IMR-90 (cell line): ENCODE measurements at regions not wholly inside any gene's neighbourhood (a gene's known extent, or its start where the extent isn't known, plus 50 kb on each side); places are given as distances from the start of the nearest gene placed in this dataset.

Experiments used
- ATAC-seq: fragments of 200-7000 bp; cut with Tn5 transposase; 2 replicates; pipeline ENCODE4 v1.9.1; 2020; ENCODE audit warnings: low read depth, mild to moderate bottlenecking, moderate library complexity
- BruUV-seq: library from RNA; stranded (reverse); fragments of 400-500 nt; replicated peaks from 2 replicates; lab custom pipeline; 2021; lab: Mats Ljungman, UMichigan
- CTCF ChIA-PET: fragments of 300-600 bp; formaldehyde crosslinking; extraction: SDS; loops from one replicate; lab custom pipeline; 2021; ENCODE audit warnings: antibody characterized with exemption; lab: Yijun Ruan, JAX
- POLR2A ChIA-PET: fragments of 300-600 bp; sonication (Branson Sonifier 250); formaldehyde crosslinking; loops from one replicate; lab custom pipeline; 2022; ENCODE audit warnings: antibody characterized with exemption; ENCODE audit not compliant: unreplicated experiment; lab: Charles Lee
- DNase-seq: peaks from one replicate; pipeline ENCODE4 v3.0.0; 2013
- H2AFZ ChIP-seq: replicated peaks from 2 replicates; pipeline ENCODE3; 2013; ENCODE audit warnings: low read length, mild to moderate bottlenecking; ENCODE audit not compliant: poor library complexity
- H2AK5ac ChIP-seq: 2 replicates; pipeline ENCODE4 v1.6.1; 2013; ENCODE audit warnings: low read depth, low read length, inconsistent platforms
- H2AK9ac ChIP-seq: replicated peaks from 2 replicates; pipeline ENCODE3; 2013; ENCODE audit warnings: mild to moderate bottlenecking, low read depth, low read length, moderate library complexity; ENCODE audit not compliant: poor library complexity
- H2BK120ac ChIP-seq: 2 replicates; pipeline ENCODE4 v1.6.1; 2013; ENCODE audit warnings: low read depth, low read length, inconsistent platforms
- H2BK15ac ChIP-seq: 3 replicates; pipeline ENCODE4 v1.6.1; 2013; ENCODE audit warnings: low read depth, low read length, inconsistent platforms
- H2BK20ac ChIP-seq: 2 replicates; pipeline ENCODE4 v1.6.1; 2013; ENCODE audit warnings: low read depth, mild to moderate bottlenecking, inconsistent platforms, low read length, moderate library complexity
- H2BK5ac ChIP-seq: 2 replicates; pipeline ENCODE4 v1.6.1; 2013; ENCODE audit warnings: mild to moderate bottlenecking, low read depth, low read length, inconsistent platforms; ENCODE audit not compliant: poor library complexity, severe bottlenecking
- H3K14ac ChIP-seq: replicated peaks from 2 replicates; pipeline ENCODE4 v1.6.1; 2013; ENCODE audit warnings: low read depth, low read length, inconsistent platforms
- H3K18ac ChIP-seq: 2 replicates; pipeline ENCODE4 v1.6.1; 2013; ENCODE audit warnings: low read depth, low read length, control low read depth
- H3K23ac ChIP-seq: 2 replicates; pipeline ENCODE4 v1.6.1; 2013; ENCODE audit warnings: low read depth, low read length, inconsistent platforms
- H3K27ac ChIP-seq: 2 replicates; pipeline ENCODE4 v1.5.1; 2013; ENCODE audit warnings: mild to moderate bottlenecking, control low read depth, low read length; ENCODE audit not compliant: insufficient read depth
- H3K27me3 ChIP-seq: 2 replicates; pipeline ENCODE4 v1.6.1; 2013; ENCODE audit warnings: low read length; ENCODE audit not compliant: control insufficient read depth, insufficient read depth
- H3K36me3 ChIP-seq: 2 replicates; pipeline ENCODE4 v1.6.1; 2013; ENCODE audit warnings: low read length, mixed read lengths; ENCODE audit not compliant: control insufficient read depth, insufficient read depth
- H3K4ac ChIP-seq: 2 replicates; pipeline ENCODE4 v1.6.1; 2013; ENCODE audit warnings: low read depth, low read length, inconsistent platforms
- H3K4me1 ChIP-seq: 2 replicates; pipeline ENCODE4 v1.6.1; 2013; ENCODE audit warnings: low read length, mixed read lengths; ENCODE audit not compliant: control insufficient read depth, insufficient read depth
- H3K4me2 ChIP-seq: 2 replicates; pipeline ENCODE4 v1.6.1; 2013; ENCODE audit warnings: low read depth, mild to moderate bottlenecking, control low read depth, low read length, moderate library complexity
- H3K4me3 ChIP-seq: 2 replicates; pipeline ENCODE4 v1.5.1; 2013; ENCODE audit warnings: low read depth, mild to moderate bottlenecking, control low read depth, low read length, moderate library complexity; ENCODE audit not compliant: insufficient read depth
- H3K56ac ChIP-seq: 2 replicates; pipeline ENCODE4 v1.6.1; 2013; ENCODE audit warnings: low read length, inconsistent platforms; ENCODE audit not compliant: insufficient read depth; ENCODE audit errors: extremely low read depth
- H3K79me1 ChIP-seq, 2 experiments: 2 replicates each; pipeline ENCODE4 v1.6.1; 2013; ENCODE audit warnings: low read length in 2 of 2, inconsistent platforms in 1 of 2, low read depth in 1 of 2
- H3K9ac ChIP-seq: 2 replicates; pipeline ENCODE4 v1.6.1; 2013; ENCODE audit warnings: low read depth, low read length, control low read depth
- H3K9me1 ChIP-seq: 2 replicates; pipeline ENCODE4 v1.6.1; 2013; ENCODE audit warnings: low read length, inconsistent platforms; ENCODE audit not compliant: insufficient read depth
- H3K9me3 ChIP-seq: 2 replicates; pipeline ENCODE4 v1.6.1; 2013; ENCODE audit warnings: low read length; ENCODE audit not compliant: control insufficient read depth, insufficient read depth
- H4K20me1 ChIP-seq: 2 replicates; pipeline ENCODE4 v1.6.1; 2013; ENCODE audit warnings: low read length, inconsistent platforms; ENCODE audit not compliant: insufficient read depth
- H4K5ac ChIP-seq: 2 replicates; pipeline ENCODE4 v1.6.1; 2013; ENCODE audit warnings: mild to moderate bottlenecking, low read depth, low read length, control low read depth
- H4K8ac ChIP-seq, 2 experiments: 2 replicates each; pipeline ENCODE4 v1.6.1; 2013; ENCODE audit warnings: low read depth in 2 of 2, low read length in 2 of 2, control low read depth in 1 of 2, inconsistent platforms in 1 of 2
- H4K91ac ChIP-seq: 2 replicates; pipeline ENCODE4 v1.6.1; 2013; ENCODE audit warnings: low read depth, low read length, inconsistent platforms; ENCODE audit not compliant: insufficient read depth
- BHLHE40 ChIP-seq: fragments of 150-350 bp; IDR thresholded peaks from 2 replicates; pipeline ENCODE4 v1.6.1; 2016; ENCODE audit warnings: mild to moderate bottlenecking, low read depth, low read length
- CEBPB ChIP-seq: IDR thresholded peaks from 2 replicates; pipeline ENCODE4 v1.6.1; 2012; ENCODE audit warnings: low read depth, low read length, improper control_type of control experiment
- CHD1 ChIP-seq: IDR thresholded peaks from 2 replicates; pipeline ENCODE4 v1.6.1; 2012; ENCODE audit warnings: low read depth, low read length, improper control_type of control experiment
- ELK1 ChIP-seq: fragments of 150-350 bp; IDR thresholded peaks from 2 replicates; pipeline ENCODE4 v1.6.1; 2016; ENCODE audit warnings: low read depth, mild to moderate bottlenecking, low read length, moderate library complexity, borderline replicate concordance
- FOS ChIP-seq: fragments of 150-350 bp; IDR thresholded peaks from 2 replicates; pipeline ENCODE4 v1.6.1; 2016; ENCODE audit warnings: low read depth, low read length
- MAFK ChIP-seq: IDR thresholded peaks from 2 replicates; pipeline ENCODE4 v1.6.1; 2012; ENCODE audit warnings: low read depth, low read length, improper control_type of control experiment
- MAZ ChIP-seq: IDR thresholded peaks from 2 replicates; pipeline ENCODE4 v1.6.1; 2012; ENCODE audit warnings: low read depth, mild to moderate bottlenecking, low read length, improper control_type of control experiment, moderate library complexity, borderline replicate concordance
- MXI1 ChIP-seq: IDR thresholded peaks from 2 replicates; pipeline ENCODE4 v1.6.1; 2012; ENCODE audit warnings: low read depth, mild to moderate bottlenecking, low read length, moderate library complexity, borderline replicate concordance
- NFE2L2 ChIP-seq: fragments of 150-350 bp; IDR thresholded peaks from 2 replicates; pipeline ENCODE4 v1.6.1; 2016; ENCODE audit warnings: low read depth, mild to moderate bottlenecking, low read length
- POLR2A ChIP-seq: IDR thresholded peaks from 2 replicates; pipeline ENCODE4 v1.6.1; 2012; ENCODE audit warnings: mild to moderate bottlenecking, low read depth, low read length
- RAD21 ChIP-seq: IDR thresholded peaks from 2 replicates; pipeline ENCODE4 v1.6.1; 2012; ENCODE audit warnings: low read length, improper control_type of control experiment
- RCOR1 ChIP-seq: IDR thresholded peaks from 2 replicates; pipeline ENCODE4 v1.6.1; 2012; ENCODE audit warnings: mild to moderate bottlenecking, low read length, improper control_type of control experiment; ENCODE audit not compliant: insufficient replicate concordance
- RFX5 ChIP-seq: IDR thresholded peaks from 2 replicates; pipeline ENCODE4 v1.8.0; 2012; ENCODE audit warnings: low read depth, mild to moderate bottlenecking, low read length, moderate library complexity
- SMC3 ChIP-seq: fragments of 150-350 bp; IDR thresholded peaks from 2 replicates; pipeline ENCODE4 v1.6.1; 2016; ENCODE audit warnings: low read depth, mild to moderate bottlenecking, antibody characterized with exemption, low read length, moderate library complexity
- USF2 ChIP-seq: fragments of 150-350 bp; IDR thresholded peaks from 2 replicates; pipeline ENCODE4 v1.6.1; 2017; ENCODE audit warnings: mild to moderate bottlenecking, antibody characterized with exemption, low read length, low read depth
- WGBS, 2 experiments: methylation state at CpG; one replicate each; pipeline versions ENCODE4 v1.1.5 to v1.1.7; 2013; ENCODE audit warnings: missing lambda C conversion rate in 2 of 2; ENCODE audit not compliant: insufficient read length in 1 of 2; ENCODE audit errors: extremely low coverage in 2 of 2; 5-methylcytosine and 5-hydroxymethylcytosine counted together
- dilution Hi-C: fragments of 300-500 bp; cut with HindIII; formaldehyde crosslinking; loops from one replicate; pipeline ENCODE4 v1.14.3; 2018; ENCODE audit warnings: low sequenced_read_pairs; ENCODE audit not compliant: unreplicated experiment
- in situ Hi-C: fragments of 300-500 bp; cut with MboI; formaldehyde crosslinking; loops from 3 replicates; pipeline ENCODE4 v1.14.3; 2019; ENCODE audit warnings: low sequenced_read_pairs, inconsistent platforms, mixed read lengths
- intact Hi-C: fragments of 100-400 bp; cut with micrococcal nuclease; formaldehyde crosslinking; loops from 2 replicates; pipeline ENCODE4 v1.10.0; 2022
- TF ChIP-seq, protein P1 (sequence below): conservative IDR thresholded peaks from 2 replicates; pipeline ENCODE4 v1.5.1; 2012; ENCODE audit warnings: mild to moderate bottlenecking, low read depth, low read length, improper control_type of control experiment

- CTCF ChIA-PET: no interaction called here
- no TSS peak for BruUV-seq
Observed at GRCh38 chr2:224106794-224107193, 67.7 kb upstream of the SERPINE2 start.

More at GRCh38 chr2:224106794-224107193, 67.7 kb upstream of the SERPINE2 start:
- H2BK120ac ChIP-seq: no peak overlapping the region
- no peak overlapping the region for H4K5ac ChIP-seq
- H3K4me1 ChIP-seq: peaks cover 11% of the 10 kb centered on the region
- no peak overlapping the region for H3K4me2 ChIP-seq
- no peak overlapping the region for H3K4me3 ChIP-seq
- H2AK5ac ChIP-seq: peak overlapping the region; percentile 17; the same call in 1 of the 2 replicates
- dilution Hi-C loops (no loop called here), in situ Hi-C loops (no loop called here), intact Hi-C loops (no loop called here)
- H4K91ac ChIP-seq: no peak overlapping the region
- no peak for ATAC-seq
- H3K9ac ChIP-seq: no peak overlapping the region
- no peak overlapping the region for H3K27ac ChIP-seq
- H4K20me1 ChIP-seq: no peaks in the 10 kb centered on the region
- H2BK15ac ChIP-seq: no peak overlapping the region
- H3K27me3 ChIP-seq: no peaks in the 10 kb centered on the region
- H3K36me3 ChIP-seq: no peaks in the 10 kb centered on the region
- H3K56ac ChIP-seq: no peak overlapping the region
- H3K14ac ChIP-seq: 0 out of 2 replicates have a peak overlapping the region, but pooled peaks have one; percentile 16
- H2AFZ ChIP-seq: no peak overlapping the region
- H3K9me3 ChIP-seq: no peaks in the 10 kb centered on the region
- H3K4ac ChIP-seq: no peak overlapping the region
- peaks cover 9% of the 10 kb centered on the region for H3K9me1 ChIP-seq
- H2BK20ac ChIP-seq: no peak overlapping the region
- no peak for DNase-seq
- no peak overlapping the region for H3K23ac ChIP-seq
- no peak overlapping the region for H3K18ac ChIP-seq
- no peaks in the 10 kb centered on the region for H3K79me1 ChIP-seq
- H2BK5ac ChIP-seq: no peak overlapping the region
- no peak overlapping the region for H4K8ac ChIP-seq
- POLR2A ChIA-PET: no interaction called here
- no CpG with 5 or more reads among the region's 2 CpGs for WGBS, 2 experiments
- TF ChIP-seq RFX5 (no peak), MAFK (no peak), POLR2A (no peak), CEBPB (no peak), MXI1 (no peak), ELK1 (no peak), NFE2L2 (no peak), SMC3 (no peak), FOS (no peak), BHLHE40 (no peak), MAZ (no peak), RAD21 (no peak), CHD1 (no peak), RCOR1 (no peak), USF2 (no peak)
- TF ChIP-seq, protein P1, sequence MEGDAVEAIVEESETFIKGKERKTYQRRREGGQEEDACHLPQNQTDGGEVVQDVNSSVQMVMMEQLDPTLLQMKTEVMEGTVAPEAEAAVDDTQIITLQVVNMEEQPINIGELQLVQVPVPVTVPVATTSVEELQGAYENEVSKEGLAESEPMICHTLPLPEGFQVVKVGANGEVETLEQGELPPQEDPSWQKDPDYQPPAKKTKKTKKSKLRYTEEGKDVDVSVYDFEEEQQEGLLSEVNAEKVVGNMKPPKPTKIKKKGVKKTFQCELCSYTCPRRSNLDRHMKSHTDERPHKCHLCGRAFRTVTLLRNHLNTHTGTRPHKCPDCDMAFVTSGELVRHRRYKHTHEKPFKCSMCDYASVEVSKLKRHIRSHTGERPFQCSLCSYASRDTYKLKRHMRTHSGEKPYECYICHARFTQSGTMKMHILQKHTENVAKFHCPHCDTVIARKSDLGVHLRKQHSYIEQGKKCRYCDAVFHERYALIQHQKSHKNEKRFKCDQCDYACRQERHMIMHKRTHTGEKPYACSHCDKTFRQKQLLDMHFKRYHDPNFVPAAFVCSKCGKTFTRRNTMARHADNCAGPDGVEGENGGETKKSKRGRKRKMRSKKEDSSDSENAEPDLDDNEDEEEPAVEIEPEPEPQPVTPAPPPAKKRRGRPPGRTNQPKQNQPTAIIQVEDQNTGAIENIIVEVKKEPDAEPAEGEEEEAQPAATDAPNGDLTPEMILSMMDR: no peak
- no peak overlapping the region for H2AK9ac ChIP-seq
